ENCODE measurements at regions not wholly inside any gene's neighbourhood (a gene's known extent, or its start where the extent isn't known, plus 50 kb on each side); places are given as distances from the start of the nearest gene placed in this dataset.

DNA sequence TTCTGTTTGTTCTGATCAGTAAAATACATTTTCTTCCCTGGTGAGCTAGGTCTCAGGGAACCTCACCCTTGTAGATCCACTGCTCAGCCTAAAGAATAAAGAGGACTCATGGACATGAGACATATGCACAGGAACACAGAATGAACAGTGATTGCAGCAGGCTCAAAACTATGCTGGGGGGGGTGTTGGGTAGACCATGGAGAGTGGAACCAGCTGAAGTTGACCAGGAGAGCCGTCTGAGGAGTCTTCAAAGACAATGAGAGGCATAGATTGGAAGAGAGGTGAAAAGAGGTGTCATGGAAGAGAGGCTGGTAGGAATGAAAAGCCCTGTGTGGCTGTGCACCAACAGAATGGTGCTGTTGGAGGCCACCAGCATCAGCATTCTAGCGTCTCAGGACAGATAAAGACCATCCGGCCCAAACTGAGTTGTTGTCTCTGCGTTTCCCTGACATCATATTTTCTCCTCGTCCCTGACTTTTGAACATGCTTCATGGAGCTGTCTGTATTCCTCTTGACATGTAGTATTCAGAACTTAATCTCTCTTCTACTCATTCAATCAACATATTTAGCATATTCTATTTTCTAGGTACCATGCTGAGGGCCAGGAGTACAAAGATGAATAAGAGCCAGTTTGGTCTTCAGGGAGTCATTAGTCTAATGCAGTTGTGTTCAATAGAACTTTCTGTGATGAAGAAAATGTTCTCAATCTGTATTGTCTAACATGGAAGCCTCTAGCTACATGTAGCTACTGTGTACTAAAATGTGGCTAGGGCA is 331.8 kb downstream of the CYP26B1 start:
- no peaks in the 10 kb centered on the region for H3K36me3 ChIP-seq (ENCODE audit: low read depth)
- no peak for DNase-seq
- no peaks in the 10 kb centered on the region for H3K4me1 ChIP-seq (ENCODE audit: low read depth)
- TF ChIP-seq, protein P1, sequence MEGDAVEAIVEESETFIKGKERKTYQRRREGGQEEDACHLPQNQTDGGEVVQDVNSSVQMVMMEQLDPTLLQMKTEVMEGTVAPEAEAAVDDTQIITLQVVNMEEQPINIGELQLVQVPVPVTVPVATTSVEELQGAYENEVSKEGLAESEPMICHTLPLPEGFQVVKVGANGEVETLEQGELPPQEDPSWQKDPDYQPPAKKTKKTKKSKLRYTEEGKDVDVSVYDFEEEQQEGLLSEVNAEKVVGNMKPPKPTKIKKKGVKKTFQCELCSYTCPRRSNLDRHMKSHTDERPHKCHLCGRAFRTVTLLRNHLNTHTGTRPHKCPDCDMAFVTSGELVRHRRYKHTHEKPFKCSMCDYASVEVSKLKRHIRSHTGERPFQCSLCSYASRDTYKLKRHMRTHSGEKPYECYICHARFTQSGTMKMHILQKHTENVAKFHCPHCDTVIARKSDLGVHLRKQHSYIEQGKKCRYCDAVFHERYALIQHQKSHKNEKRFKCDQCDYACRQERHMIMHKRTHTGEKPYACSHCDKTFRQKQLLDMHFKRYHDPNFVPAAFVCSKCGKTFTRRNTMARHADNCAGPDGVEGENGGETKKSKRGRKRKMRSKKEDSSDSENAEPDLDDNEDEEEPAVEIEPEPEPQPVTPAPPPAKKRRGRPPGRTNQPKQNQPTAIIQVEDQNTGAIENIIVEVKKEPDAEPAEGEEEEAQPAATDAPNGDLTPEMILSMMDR (IDR thresholded peaks at IDR 0.05), result no peak
- H3K9me3 ChIP-seq, result no peaks in the 10 kb centered on the region
- intact Hi-C loops (cut with DNase I, micrococcal nuclease), result no loop called here
- no peak overlapping the region for H3K4me3 ChIP-seq
- ATAC-seq, result no peak

DNA sequence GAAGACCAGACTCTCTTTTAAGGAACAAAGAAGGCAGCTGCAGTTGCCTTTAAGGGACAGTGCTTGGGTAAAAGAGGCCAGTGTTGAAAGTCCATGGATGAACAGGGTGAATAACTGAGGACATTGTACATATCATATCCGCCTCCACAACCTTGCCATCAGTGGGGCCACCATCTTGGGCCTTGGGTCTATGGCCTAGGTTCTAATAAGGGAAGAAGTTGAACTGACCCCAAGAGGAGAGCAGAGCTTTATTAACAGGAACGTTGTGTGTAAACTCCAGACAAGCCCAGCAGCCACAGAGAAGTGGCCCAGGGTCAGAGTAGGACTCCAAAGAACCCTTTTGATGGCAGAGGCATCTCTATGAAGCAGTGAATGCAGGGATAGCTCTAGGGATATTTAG is 332.8 kb downstream of the CYP26B1 start:
- intact Hi-C loops (cut with DNase I, micrococcal nuclease), result no loop called here
- Histone ChIP-seq H3K36me3 (ENCODE audit: low read depth) (no peaks in the 10 kb centered on the region), H3K4me3 (no peak overlapping the region), H3K4me1 (ENCODE audit: low read depth) (no peaks in the 10 kb centered on the region), H3K9me3 (no peaks in the 10 kb centered on the region)
- DNase-seq (no peak), ATAC-seq (no peak)
- TF ChIP-seq, protein P1 (IDR thresholded peaks at IDR 0.05), result no peak

- Histone ChIP-seq H3K4me3 (no peak overlapping the region), H3K36me3 (ENCODE audit: low read depth) (no peaks in the 10 kb centered on the region), H3K4me1 (ENCODE audit: low read depth) (no peaks in the 10 kb centered on the region), H3K9me3 (no peaks in the 10 kb centered on the region)
- DNase-seq (no peak), ATAC-seq (no peak)
- intact Hi-C loops (cut with DNase I, micrococcal nuclease), result no loop called here
- TF ChIP-seq, protein P1 (IDR thresholded peaks at IDR 0.05), result no peak
Measured at GRCh38 chr2:71813807-71814470, 333.7 kb downstream of the CYP26B1 start.

- no peaks in the 10 kb centered on the region for H3K4me1 ChIP-seq (ENCODE audit: low read depth)
- DNase-seq, result no peak
- ATAC-seq, result no peak
- no peaks in the 10 kb centered on the region for H3K36me3 ChIP-seq (ENCODE audit: low read depth)
- H3K9me3 ChIP-seq, result no peaks in the 10 kb centered on the region
- TF ChIP-seq, protein P1 (IDR thresholded peaks at IDR 0.05), result no peak
- intact Hi-C loops (cut with DNase I, micrococcal nuclease), result no loop called here
- H3K4me3 ChIP-seq, result no peak overlapping the region
Measured at GRCh38 chr2:71813315-71813714, 334.3 kb downstream of the CYP26B1 start.

- TF ChIP-seq, protein P1 (IDR thresholded peaks at IDR 0.05), result no peak
- intact Hi-C loops (cut with DNase I, micrococcal nuclease), result no loop called here
Measured at GRCh38 chr2:71812736-71813135, 334.9 kb downstream of the CYP26B1 start.

More at GRCh38 chr2:71812736-71813135, 334.9 kb downstream of the CYP26B1 start:
- DNase-seq (no peak), ATAC-seq (no peak)
- Histone ChIP-seq H3K9me3 (no peaks in the 10 kb centered on the region), H3K4me3 (no peak overlapping the region), H3K36me3 (ENCODE audit: low read depth) (no peaks in the 10 kb centered on the region), H3K4me1 (ENCODE audit: low read depth) (no peaks in the 10 kb centered on the region)

All from mucosa of descending colon (tissue), 3 donors.